Jurkat, Clone E6-1 (cell line): ENCODE measurements at regions not wholly inside any gene's neighbourhood (a gene's known extent, or its start where the extent isn't known, plus 50 kb on each side); places are given as distances from the start of the nearest gene placed in this dataset.

ENCODE experiments used
- DNase-seq: peaks from one replicate; pipeline ENCODE4 v3.0.0-alpha.2; 2011; ENCODE audit warnings: low read depth, low spot score
- H3K4me3 ChIP-seq: 2 replicates; pipeline ENCODE4 v1.5.1; 2011; ENCODE audit warnings: mild to moderate bottlenecking, low read length, control low read depth, moderate library complexity

GRCh38 chr10:78150756-78151155 is 117.1 kb downstream of the RPS24 start:
- no peak for DNase-seq
- H3K4me3 ChIP-seq, result no peak overlapping the region

DNA sequence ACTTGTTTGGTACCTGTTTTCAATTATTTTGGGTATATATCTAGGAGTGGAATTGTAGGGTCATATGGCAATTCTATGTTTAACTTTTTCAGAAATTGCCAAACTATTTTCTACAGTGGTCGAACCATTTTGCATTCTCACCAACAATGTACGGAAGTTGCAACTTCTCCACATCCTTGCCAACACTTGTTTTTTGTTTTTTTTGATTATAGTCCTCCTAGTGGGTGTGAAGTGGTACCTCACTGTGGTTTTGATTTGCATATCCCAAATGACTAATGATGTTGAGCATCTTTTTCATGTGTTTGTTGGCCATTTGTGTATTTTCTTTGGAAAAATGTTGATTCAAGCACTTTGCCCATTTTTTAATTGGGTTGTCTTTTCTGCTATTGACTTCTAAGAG is 122.1 kb downstream of the RPS24 start:
- no peak for DNase-seq
- H3K4me3 ChIP-seq, result no peak overlapping the region

DNA sequence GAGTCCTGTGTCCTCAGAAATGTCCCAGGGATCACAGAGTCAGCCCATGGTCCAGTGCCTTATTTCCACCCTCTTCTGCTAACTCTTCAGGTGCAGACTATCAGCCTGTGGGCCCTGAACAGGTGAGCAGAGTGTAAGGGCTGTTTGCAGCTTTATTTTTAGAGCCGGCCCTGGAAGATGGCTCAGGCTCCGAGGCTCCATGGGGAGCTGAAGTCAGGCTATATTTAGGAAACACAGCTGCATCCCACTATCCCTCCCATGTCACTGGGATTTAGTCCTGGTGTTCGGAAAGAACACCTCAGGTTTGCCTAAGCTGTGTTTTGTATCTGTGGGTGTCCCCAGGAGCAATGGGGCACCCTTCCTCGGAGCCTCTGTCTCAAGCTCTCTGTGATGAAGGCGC is 126.9 kb downstream of the RPS24 start:
- DNase-seq, result no peak
- no peak overlapping the region for H3K4me3 ChIP-seq

- no peak overlapping the region for H3K4me3 ChIP-seq
- DNase-seq, result no peak
Measured at GRCh38 chr10:78162853-78163252, 129.2 kb downstream of the RPS24 start.

- H3K4me3 ChIP-seq, result no peak overlapping the region
- DNase-seq, result no peak
Measured at GRCh38 chr10:78164702-78165101, 131.0 kb downstream of the RPS24 start.

DNA sequence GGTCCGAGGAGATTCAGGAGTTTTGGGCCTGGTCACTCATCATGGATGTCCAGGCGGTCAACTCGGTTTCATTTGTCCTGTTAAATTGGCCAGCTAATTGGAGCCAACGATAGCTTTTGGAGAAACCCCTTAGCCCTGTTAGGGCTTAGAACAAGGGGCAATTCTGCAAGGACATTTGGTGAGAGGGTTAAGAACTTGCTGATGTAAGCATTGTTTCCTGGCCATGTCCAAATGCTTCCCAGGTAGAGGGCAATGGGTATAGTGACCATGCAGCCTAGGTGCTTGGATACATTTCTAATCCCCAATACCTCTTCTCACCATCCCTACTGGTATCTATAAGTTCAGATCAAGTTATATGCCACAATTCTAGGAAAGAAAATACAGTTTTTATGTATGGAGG is 131.5 kb downstream of the RPS24 start:
- no peak overlapping the region for H3K4me3 ChIP-seq
- DNase-seq, result no peak

DNA sequence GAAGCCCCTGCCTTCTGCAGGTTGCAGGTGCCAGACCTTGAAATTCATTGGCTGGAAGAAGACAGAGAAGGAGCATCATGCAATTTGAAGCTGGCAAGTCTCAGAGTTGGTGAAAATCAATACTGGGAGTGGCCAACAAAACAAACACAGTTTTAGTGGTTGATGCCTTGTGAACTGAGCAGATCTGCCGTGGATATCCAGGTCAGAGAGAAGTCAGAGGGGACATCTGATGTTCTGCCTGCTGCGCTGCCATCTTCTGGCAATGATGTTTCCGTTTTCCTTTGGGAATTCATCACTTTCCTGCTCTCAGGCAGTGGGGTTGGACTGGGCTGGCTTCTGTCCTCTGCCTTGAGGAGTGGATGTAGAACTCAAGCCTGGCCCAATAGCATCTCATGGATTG is 132.0 kb downstream of the RPS24 start:
- DNase-seq, result no peak

DNA sequence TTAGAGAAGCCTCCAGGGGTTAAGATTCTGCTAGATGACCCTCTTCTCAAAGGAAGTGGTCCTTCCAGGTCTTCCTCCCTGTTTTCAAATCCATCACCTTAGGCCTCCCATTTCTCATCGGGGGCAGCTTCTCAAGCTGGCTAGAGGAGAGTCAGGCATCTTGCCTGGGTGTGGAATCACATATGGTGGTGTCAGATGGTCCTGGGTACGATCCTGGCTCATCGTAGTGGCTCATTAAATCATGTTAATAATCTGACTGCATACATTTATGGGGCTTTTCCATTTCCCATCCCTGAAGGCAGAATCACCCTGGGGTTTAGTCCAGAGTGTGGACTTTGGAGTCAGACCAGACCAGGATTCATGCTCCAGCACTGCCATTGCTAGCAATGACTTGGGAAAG is 132.6 kb downstream of the RPS24 start:
- no peak for DNase-seq

More for the DNA sequence above, 132.0 kb downstream of the RPS24 start:
- H3K4me3 ChIP-seq, result no peak overlapping the region

GRCh38 chr10:78169214-78169613 is 135.6 kb downstream of the RPS24 start:
- H3K4me3 ChIP-seq, result no peak overlapping the region
- no peak for DNase-seq

More for the DNA sequence above, 132.6 kb downstream of the RPS24 start:
- H3K4me3 ChIP-seq, result no peak overlapping the region

GRCh38 chr10:78170026-78170475 is 136.4 kb downstream of the RPS24 start:
- no peak overlapping the region for H3K4me3 ChIP-seq
- DNase-seq, result no peak

- DNase-seq, result no peak
- no peak overlapping the region for H3K4me3 ChIP-seq
Measured at GRCh38 chr10:78171633-78172400, 138.2 kb downstream of the RPS24 start.

GRCh38 chr10:78173360-78174015 is 139.8 kb downstream of the RPS24 start:
- no peak overlapping the region for H3K4me3 ChIP-seq
- no peak for DNase-seq

DNA sequence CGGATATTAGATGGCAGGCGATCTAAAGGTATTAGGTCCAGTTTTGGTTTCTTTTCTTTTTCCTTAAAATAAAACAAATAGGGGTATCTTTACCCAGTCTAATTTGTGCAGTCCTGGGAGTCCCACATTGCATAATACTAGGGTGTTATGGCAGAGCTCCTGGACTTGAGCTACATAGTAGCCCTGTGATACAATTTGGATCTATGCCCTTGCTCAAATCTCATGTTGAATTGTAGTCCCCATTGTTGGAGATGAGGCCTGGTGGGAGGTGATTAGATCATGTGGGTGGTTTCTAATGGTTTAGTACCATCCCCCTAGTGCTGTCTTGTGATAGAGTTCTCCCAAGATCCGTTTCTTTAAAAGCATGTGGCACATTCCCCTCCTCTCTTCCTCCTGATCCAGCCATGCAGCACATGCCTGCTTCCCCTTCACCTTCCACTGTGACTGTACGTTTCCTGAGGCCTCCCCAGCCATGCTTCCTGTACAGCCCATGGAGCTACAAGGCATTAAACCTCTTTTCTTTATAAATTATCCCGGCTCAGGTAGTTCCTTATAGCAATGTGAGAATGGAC is 141.9 kb downstream of the RPS24 start:
- DNase-seq, result no peak
- H3K4me3 ChIP-seq, result no peak overlapping the region

DNA sequence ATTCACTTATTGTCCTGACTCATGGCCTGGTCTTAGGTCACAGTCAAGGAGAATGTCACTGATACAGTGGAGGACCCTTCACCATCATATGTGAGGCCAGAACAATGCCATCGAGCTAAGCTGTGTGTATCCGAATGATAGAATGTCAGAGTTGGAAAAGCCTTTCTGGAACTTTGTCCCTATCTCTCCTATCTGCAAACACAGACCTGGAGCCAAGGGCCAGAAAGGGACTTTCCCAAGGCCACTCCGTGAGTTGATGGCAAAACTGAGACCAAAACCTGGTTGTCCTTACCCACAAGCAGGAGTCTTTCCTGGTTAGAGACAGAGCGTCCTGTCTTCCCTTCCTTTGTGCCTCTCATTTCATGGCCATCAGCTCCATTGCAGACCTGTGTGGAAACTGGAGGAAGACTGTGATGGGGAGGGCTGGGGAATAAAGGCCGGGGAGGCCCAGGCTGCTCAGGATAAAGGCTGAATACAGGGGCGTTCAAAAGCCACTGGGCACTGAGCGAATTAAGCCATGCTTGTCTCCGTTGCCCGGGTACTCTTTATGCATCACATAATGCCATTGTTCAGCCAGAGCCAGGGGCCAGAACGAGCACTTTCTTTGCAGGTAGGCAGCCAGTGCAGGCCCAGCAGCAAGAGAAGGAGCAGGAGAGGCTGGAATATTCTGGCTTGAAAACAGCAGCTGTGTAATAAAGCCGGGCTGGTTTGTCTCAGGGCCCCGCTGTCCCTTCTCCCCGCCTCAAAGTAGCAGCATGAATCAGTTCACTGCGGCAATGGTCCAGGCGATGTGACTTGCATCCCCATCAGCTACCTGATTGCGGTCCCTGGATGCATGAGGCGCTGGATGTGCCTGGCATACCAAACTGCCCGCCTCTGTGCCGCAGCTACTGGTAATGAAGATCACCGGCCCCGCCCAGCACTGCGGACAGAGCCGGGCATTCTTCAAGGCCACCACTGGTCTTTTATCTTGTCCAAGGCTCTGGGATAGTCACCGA is 143.0 kb downstream of the RPS24 start:
- no peak overlapping the region for H3K4me3 ChIP-seq
- DNase-seq, result no peak

- H3K4me3 ChIP-seq, result no peak overlapping the region
Measured at GRCh38 chr10:78177491-78178185, 144.0 kb downstream of the RPS24 start.

GRCh38 chr10:78178397-78178796 is 144.7 kb downstream of the RPS24 start:
- H3K4me3 ChIP-seq, result no peak overlapping the region

More at GRCh38 chr10:78177491-78178185, 144.0 kb downstream of the RPS24 start:
- DNase-seq, result no peak

DNA sequence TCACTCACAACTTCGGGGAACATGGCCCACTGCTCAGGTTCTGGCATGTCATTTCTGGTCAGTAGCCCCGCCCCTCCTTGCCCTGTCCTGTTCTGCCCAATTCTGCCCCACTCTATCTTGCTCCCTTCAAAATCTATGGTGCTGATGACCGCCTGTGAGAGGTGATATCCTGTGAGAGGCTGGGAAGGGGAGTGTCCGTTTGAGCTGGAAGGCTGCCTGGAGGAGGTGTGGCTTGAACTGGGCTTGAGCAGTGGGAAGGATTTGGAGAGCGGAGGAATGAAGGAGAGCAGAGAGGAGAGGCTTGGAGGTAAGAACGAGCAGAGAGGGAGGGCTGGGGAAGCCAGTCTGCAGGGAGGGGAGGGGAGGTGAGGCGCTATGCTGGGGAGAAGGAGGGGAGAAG is 145.3 kb downstream of the RPS24 start:
- DNase-seq, result no peak

More at GRCh38 chr10:78178397-78178796, 144.7 kb downstream of the RPS24 start:
- DNase-seq, result no peak

DNA sequence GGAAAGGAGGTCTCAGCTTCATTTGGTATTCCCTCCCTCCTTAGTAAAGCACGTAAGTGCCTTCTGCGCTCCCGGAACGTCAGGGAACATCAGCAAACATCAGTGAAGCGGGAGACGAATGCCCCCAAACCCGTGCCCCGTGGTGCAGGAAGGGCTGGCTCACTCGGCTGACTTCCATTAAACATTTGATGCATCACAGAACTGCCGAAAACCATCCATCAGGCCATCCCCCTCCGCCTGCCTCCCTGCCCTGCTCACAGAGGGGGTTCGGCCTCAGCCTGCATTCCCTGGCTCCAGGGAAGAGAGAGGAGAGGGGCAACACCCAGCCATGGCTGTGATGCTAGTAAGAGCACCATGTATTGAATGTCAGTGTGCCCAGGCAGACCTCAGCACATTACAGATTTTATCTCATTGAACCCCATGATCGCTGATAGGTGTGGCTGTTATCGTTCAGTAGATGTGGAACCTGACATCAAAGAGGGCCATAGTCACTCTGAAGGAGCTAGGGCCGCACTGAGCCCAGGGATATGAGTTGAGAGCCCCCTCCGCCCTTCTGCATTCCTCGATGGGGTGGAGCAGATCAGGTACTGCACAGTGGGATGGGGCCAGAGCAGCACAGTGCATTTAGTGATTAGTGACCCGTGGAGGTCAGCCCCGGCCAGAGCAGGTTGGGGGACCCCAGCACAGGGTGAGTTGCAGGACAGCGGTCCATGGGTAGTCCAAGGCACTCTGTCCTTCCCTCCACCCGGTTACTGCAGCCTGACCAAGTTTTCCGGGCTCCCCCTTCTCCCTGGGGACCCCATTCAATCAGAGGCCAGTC is 146.4 kb downstream of the RPS24 start:
- H3K4me3 ChIP-seq, result no peak overlapping the region
- no peak for DNase-seq

More for the DNA sequence above, 145.3 kb downstream of the RPS24 start:
- no peak overlapping the region for H3K4me3 ChIP-seq
